OCI-LY7 (cell line): ENCODE measurements at regions not wholly inside any gene's neighbourhood (a gene's known extent, or its start where the extent isn't known, plus 50 kb on each side); places are given as distances from the start of the nearest gene placed in this dataset.

ENCODE experiments used
- BruUV-seq: library from RNA; stranded (reverse); fragments of 400-500 nt; replicated peaks from 2 replicates; lab custom pipeline; 2021; lab: Mats Ljungman, UMichigan
- CTCF ChIA-PET: fragments of 300-600 bp; sonication (Branson Sonifier 250); formaldehyde crosslinking; loops from one replicate; lab custom pipeline; 2022; ENCODE audit warnings: antibody characterized with exemption; ENCODE audit not compliant: unreplicated experiment; lab: Charles Lee
- POLR2A ChIA-PET: fragments of 300-600 bp; sonication (Branson Sonifier 250); formaldehyde crosslinking; loops from one replicate; lab custom pipeline; 2022; ENCODE audit warnings: antibody characterized with exemption; lab: Charles Lee
- DNase-seq: peaks from one replicate; pipeline ENCODE4 v3.0.0-alpha.2; 2015; ENCODE audit warnings: low spot score
- H2AFZ ChIP-seq: fragments of 200-600 bp; sonication (generic), shearing (Covaris generic); 2 replicates; pipeline ENCODE4 v1.6.1; 2014; ENCODE audit warnings: mild to moderate bottlenecking, antibody characterized with exemption, low read length, moderate library complexity
- H3K27ac ChIP-seq: fragments of 200-600 bp; sonication (generic); 2 replicates; pipeline ENCODE4 v1.5.1; 2014; ENCODE audit warnings: mixed run types, low read depth, mild to moderate bottlenecking, moderate library complexity, low read length, inconsistent platforms; ENCODE audit not compliant: poor library complexity, severe bottlenecking
- H3K36me3 ChIP-seq: fragments of 200-600 bp; sonication (generic); 2 replicates; pipeline ENCODE4 v1.6.1; 2014; ENCODE audit warnings: mild to moderate bottlenecking, antibody characterized with exemption, low read length, moderate library complexity, mixed read lengths; ENCODE audit not compliant: insufficient read depth
- H3K4me1 ChIP-seq: fragments of 200-600 bp; sonication (generic); 2 replicates; pipeline ENCODE4 v1.5.1; 2014; ENCODE audit warnings: mild to moderate bottlenecking, low read length; ENCODE audit not compliant: insufficient read depth, poor library complexity, severe bottlenecking
- H3K4me2 ChIP-seq: fragments of 200-600 bp; sonication (generic); 2 replicates; pipeline ENCODE4 v1.6.1; 2014; ENCODE audit warnings: mild to moderate bottlenecking, low read length
- H3K4me3 ChIP-seq: fragments of 200-600 bp; sonication (generic); 2 replicates; pipeline ENCODE4 v1.5.1; 2014; ENCODE audit warnings: mild to moderate bottlenecking, low read depth, low read length; ENCODE audit not compliant: poor library complexity, severe bottlenecking
- H3K79me2 ChIP-seq: fragments of 200-600 bp; sonication (generic); 2 replicates; pipeline ENCODE4 v1.6.1; 2016; ENCODE audit warnings: low read depth, mild to moderate bottlenecking, low read length, moderate library complexity, mixed read lengths; ENCODE audit not compliant: insufficient read depth
- H3K9me2 ChIP-seq: fragments of 200-600 bp; sonication (generic); 2 replicates; pipeline ENCODE4 v1.6.1; 2016; ENCODE audit warnings: mild to moderate bottlenecking, low read length, mixed read lengths; ENCODE audit not compliant: insufficient read depth
- H3K9me3 ChIP-seq: fragments of 200-600 bp; sonication (generic); 2 replicates; pipeline ENCODE4 v1.6.1; 2014; ENCODE audit warnings: mild to moderate bottlenecking, mixed run types, low read length, mixed read lengths
- H4K20me1 ChIP-seq: fragments of 200-600 bp; sonication (generic); 2 replicates; pipeline ENCODE4 v1.6.1; 2014; ENCODE audit warnings: mild to moderate bottlenecking, antibody characterized with exemption, low read length, moderate library complexity, mixed read lengths; ENCODE audit not compliant: insufficient read depth
- CTCF ChIP-seq: fragments of 200-600 bp; sonication (generic); conservative IDR thresholded peaks from 2 replicates; pipeline ENCODE4 v1.5.1; 2014; ENCODE audit warnings: mild to moderate bottlenecking, antibody characterized with exemption, low read length, moderate library complexity, mixed read lengths
- EZH2phosphoT487 ChIP-seq: fragments of 200-600 bp; sonication (generic); IDR thresholded peaks from 2 replicates; pipeline ENCODE4 v1.6.1; 2018; ENCODE audit warnings: low read depth, borderline replicate concordance, mild to moderate bottlenecking, mixed run types, antibody characterized with exemption, low read length, moderate library complexity, mixed read lengths
- intact Hi-C: fragments of 100-400 bp; cut with micrococcal nuclease; formaldehyde crosslinking; loops from one replicate; pipeline ENCODE4 v1.10.0; 2022; ENCODE audit not compliant: unreplicated experiment

- Histone ChIP-seq H3K9me2 (no peaks in the 10 kb centered on the region), H3K4me3 (no peak overlapping the region), H2AFZ (no peak overlapping the region), H3K4me2 (no peak overlapping the region), H3K36me3 (no peaks in the 10 kb centered on the region), H3K79me2 (no peaks in the 10 kb centered on the region), H3K4me1 (no peaks in the 10 kb centered on the region), H3K9me3 (no peaks in the 10 kb centered on the region), H3K27ac (no peak overlapping the region), H4K20me1 (no peaks in the 10 kb centered on the region)
- no peak for DNase-seq
- no TSS peak for BruUV-seq
- POLR2A ChIA-PET = no interaction called here
- no peak for TF ChIP-seq CTCF
- TF ChIP-seq EZH2phosphoT487 = no peak
- CTCF ChIA-PET = no interaction called here
- intact Hi-C loops = no loop called here
Measured at GRCh38 chr16:60792437-60792836, 1243.8 kb downstream of the CDH8 start.

DNA sequence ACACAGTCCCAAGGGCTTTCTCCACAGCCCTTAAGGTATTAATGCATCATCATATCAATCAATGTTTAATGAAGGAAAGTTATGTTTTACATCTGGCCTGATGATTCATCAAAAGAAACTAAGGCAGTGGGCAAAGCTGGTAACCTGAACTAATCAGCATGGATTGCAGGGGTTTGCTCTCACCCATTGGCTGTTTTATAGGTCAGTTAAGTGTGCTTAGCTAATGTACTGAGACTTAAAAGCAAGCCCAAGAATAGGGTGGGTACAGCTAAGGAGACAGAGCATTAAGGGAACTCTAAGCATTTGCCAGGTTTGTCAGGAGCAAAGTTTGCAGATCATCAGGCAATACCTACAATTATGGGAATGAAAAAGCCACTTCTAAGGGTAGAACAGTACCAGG is 1247.6 kb downstream of the CDH8 start:
- Histone ChIP-seq H3K79me2 (no peaks in the 10 kb centered on the region), H4K20me1 (no peaks in the 10 kb centered on the region), H3K4me1 (no peaks in the 10 kb centered on the region), H2AFZ (no peak overlapping the region), H3K36me3 (no peaks in the 10 kb centered on the region), H3K4me2 (no peak overlapping the region), H3K4me3 (no peak overlapping the region), H3K9me2 (no peaks in the 10 kb centered on the region), H3K27ac (no peak overlapping the region), H3K9me3 (no peaks in the 10 kb centered on the region)
- no TSS peak for BruUV-seq
- ChIA-PET CTCF (no interaction called here), POLR2A (interaction anchor here (1.0 kb wide), 1 partner anchor 31 kb away, joined by 3 read pairs; no protein-coding TSS in a partner anchor)
- TF ChIP-seq CTCF = no peak
- no peak for TF ChIP-seq EZH2phosphoT487
- intact Hi-C loops = no loop called here
- DNase-seq = no peak

DNA sequence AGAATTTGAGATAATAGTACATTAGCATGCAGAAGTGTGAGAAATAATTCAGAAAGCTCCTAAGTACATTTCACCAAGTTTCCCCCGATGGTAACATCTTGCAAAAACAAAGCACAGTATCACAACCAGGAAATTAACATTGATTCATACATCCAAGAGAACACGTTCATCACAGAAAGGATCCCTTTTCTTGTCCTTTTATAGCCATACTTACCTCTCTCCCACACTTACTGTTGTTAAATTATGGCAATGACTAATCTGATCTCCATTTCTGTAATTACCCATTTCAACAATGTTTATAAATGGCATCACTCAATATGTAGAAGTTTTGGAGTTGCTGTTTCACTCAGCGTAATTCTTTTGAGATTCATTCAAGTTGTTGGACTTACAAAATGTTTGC is 1260.0 kb downstream of the CDH8 start:
- Histone ChIP-seq H3K4me1 (no peaks in the 10 kb centered on the region), H3K79me2 (no peaks in the 10 kb centered on the region), H3K4me2 (no peak overlapping the region), H4K20me1 (no peaks in the 10 kb centered on the region), H3K9me3 (0 out of 2 replicates have a peak, but pooled peaks cover 3% of the 10 kb centered on the region), H3K36me3 (no peaks in the 10 kb centered on the region), H2AFZ (no peak overlapping the region), H3K27ac (no peak overlapping the region), H3K4me3 (no peak overlapping the region), H3K9me2 (no peaks in the 10 kb centered on the region)
- intact Hi-C loops = no loop called here
- TF ChIP-seq EZH2phosphoT487 = no peak
- TF ChIP-seq CTCF = no peak
- BruUV-seq = no TSS peak
- ChIA-PET CTCF (no interaction called here), POLR2A (no interaction called here)
- no peak for DNase-seq
